HEK293T (cell line): ENCODE measurements at regions not wholly inside any gene's neighbourhood (a gene's known extent, or its start where the extent isn't known, plus 50 kb on each side); places are given as distances from the start of the nearest gene placed in this dataset.

Experiments
- CTCF ChIA-PET: fragments of 350-600 bp; formaldehyde crosslinking; extraction: SDS; loops from one replicate; lab custom pipeline; 2021; ENCODE audit warnings: antibody characterized with exemption, inconsistent platforms; lab: Yijun Ruan, JAX
- POLR2A ChIA-PET: fragments of 350-600 bp; formaldehyde crosslinking; extraction: SDS; loops from one replicate; lab custom pipeline; 2020; ENCODE audit warnings: antibody characterized with exemption, inconsistent platforms; lab: Yijun Ruan, JAX
- DNase-seq: peaks from one replicate; pipeline ENCODE4 v3.0.0; 2012; ENCODE audit warnings: mixed read lengths; ENCODE audit errors: extremely low spot score
- ARNT ChIP-seq: fragments of 450-650 bp; IDR thresholded peaks from 2 replicates; pipeline ENCODE4 v1.6.1; 2017; ENCODE audit warnings: mild to moderate bottlenecking
- BHLHE40 ChIP-seq: fragments of 450-650 bp; IDR thresholded peaks from 2 replicates; pipeline ENCODE4 v1.6.1; 2016; ENCODE audit warnings: mild to moderate bottlenecking, moderate library complexity, borderline replicate concordance
- CTBP1 ChIP-seq: fragments of 450-650 bp; IDR thresholded peaks from 2 replicates; pipeline ENCODE4 v1.6.1; 2016; ENCODE audit warnings: borderline replicate concordance
- ELF4 ChIP-seq: fragments of 450-650 bp; IDR thresholded peaks from 2 replicates; pipeline ENCODE4 v1.6.1; 2017; ENCODE audit warnings: antibody characterized with exemption
- FOXA1 ChIP-seq: fragments of 450-650 bp; IDR thresholded peaks from 2 replicates; pipeline ENCODE4 v1.6.1; 2016; ENCODE audit warnings: mild to moderate bottlenecking
- FOXK2 ChIP-seq: fragments of 450-650 bp; IDR thresholded peaks from 2 replicates; pipeline ENCODE4 v1.6.1; 2016; ENCODE audit warnings: mild to moderate bottlenecking
- FOXM1 ChIP-seq: fragments of 450-650 bp; IDR thresholded peaks from 2 replicates; pipeline ENCODE4 v1.6.1; 2017; ENCODE audit warnings: mild to moderate bottlenecking, borderline replicate concordance
- HDGF ChIP-seq: fragments of 450-650 bp; IDR thresholded peaks from 2 replicates; pipeline ENCODE4 v1.6.1; 2017; ENCODE audit warnings: antibody characterized with exemption, borderline replicate concordance
- L3MBTL2 ChIP-seq: fragments of 450-650 bp; conservative IDR thresholded peaks from 2 replicates; pipeline ENCODE4 v1.6.1; 2016; ENCODE audit warnings: mild to moderate bottlenecking
- LEF1 ChIP-seq: fragments of 450-650 bp; IDR thresholded peaks from 2 replicates; pipeline ENCODE4 v1.6.1; 2017; ENCODE audit warnings: mild to moderate bottlenecking, borderline replicate concordance
- NFRKB ChIP-seq: fragments of 450-650 bp; IDR thresholded peaks from 2 replicates; pipeline ENCODE4 v1.6.1; 2016; ENCODE audit warnings: mild to moderate bottlenecking, moderate library complexity
- PKNOX1 ChIP-seq: fragments of 450-650 bp; IDR thresholded peaks from 2 replicates; pipeline ENCODE4 v1.6.1; 2016
- SP1 ChIP-seq: fragments of 450-650 bp; IDR thresholded peaks from 2 replicates; pipeline ENCODE4 v1.6.1; 2017
- SUZ12 ChIP-seq: fragments of 450-650 bp; IDR thresholded peaks from 2 replicates; pipeline ENCODE4 v1.6.1; 2016; ENCODE audit warnings: mild to moderate bottlenecking
- TARDBP ChIP-seq: fragments of 450-650 bp; IDR thresholded peaks from 2 replicates; pipeline ENCODE4 v1.6.1; 2016
- ZNF384 ChIP-seq: fragments of 450-650 bp; IDR thresholded peaks from 2 replicates; pipeline ENCODE4 v1.6.1; 2016

DNA sequence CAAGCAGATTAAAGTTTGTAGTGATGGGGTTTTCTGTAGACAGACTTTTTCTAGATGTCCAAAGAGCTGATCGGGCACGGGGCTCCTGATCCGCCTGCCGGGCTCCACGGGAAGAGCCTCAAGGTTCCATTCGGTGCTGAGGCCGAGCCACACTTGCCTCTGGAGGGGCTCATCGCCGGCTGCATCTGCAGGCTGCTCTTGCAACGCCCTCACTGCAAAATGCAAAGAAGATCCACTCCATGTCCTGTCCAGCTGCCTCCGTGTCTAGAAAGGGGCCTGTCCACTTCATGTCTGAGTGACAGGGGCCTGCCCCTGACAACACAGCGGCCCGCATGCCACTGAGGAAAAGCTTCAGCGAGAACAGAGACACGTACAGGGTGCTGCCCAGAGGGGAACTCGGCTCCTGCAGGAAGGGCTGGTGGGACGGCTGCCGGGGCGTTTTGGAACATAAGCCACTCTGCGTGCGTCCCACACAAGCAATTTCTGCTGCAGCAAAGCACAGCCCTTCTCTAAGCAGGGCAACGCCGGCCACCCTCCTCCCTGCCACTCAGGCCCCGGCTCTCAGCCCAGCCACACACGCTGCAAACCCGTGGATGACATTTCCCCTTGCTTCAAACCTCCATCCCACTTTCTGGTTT, 53.6 kb upstream of the CTDP1 start:
- no peak for DNase-seq
- TF ChIP-seq FOXM1: no peak
- TF ChIP-seq BHLHE40: no peak
- TF ChIP-seq SP1: no peak
- TF ChIP-seq ZNF384: no peak
- TF ChIP-seq FOXA1: no peak
- no peak for TF ChIP-seq TARDBP
- TF ChIP-seq SUZ12: no peak
- no peak for TF ChIP-seq ELF4
- no peak for TF ChIP-seq FOXK2
- TF ChIP-seq ARNT: no peak
- no peak for TF ChIP-seq CTBP1
- no peak for TF ChIP-seq LEF1
- TF ChIP-seq PKNOX1: no peak
- no peak for TF ChIP-seq NFRKB
- TF ChIP-seq L3MBTL2: no peak
- TF ChIP-seq HDGF: no peak
- ChIA-PET CTCF (no interaction called here), POLR2A (no interaction called here)

- no peak for DNase-seq
- POLR2A ChIA-PET: no interaction called here
- TF ChIP-seq FOXM1 (no peak), NFRKB (no peak), PKNOX1 (no peak), FOXA1 (no peak), ARNT (no peak), LEF1 (no peak), HDGF (no peak), TARDBP (no peak), SUZ12 (no peak), BHLHE40 (no peak), ZNF384 (no peak), CTBP1 (no peak), L3MBTL2 (no peak), FOXK2 (no peak), ELF4 (no peak), SP1 (no peak)
- CTCF ChIA-PET: no interaction called here
These were observed 52.5 kb upstream of the CTDP1 start for GRCh38 chr18:79626905-79627749.

GRCh38 chr18:79627750-79628294, 51.8 kb upstream of the CTDP1 start:
- ChIA-PET POLR2A (no interaction called here), CTCF (no interaction called here)
- TF ChIP-seq NFRKB: no peak
- TF ChIP-seq ELF4: no peak
- no peak for TF ChIP-seq HDGF
- no peak for TF ChIP-seq ARNT
- no peak for TF ChIP-seq SP1
- no peak for TF ChIP-seq LEF1
- TF ChIP-seq FOXK2: no peak
- TF ChIP-seq ZNF384: no peak
- no peak for TF ChIP-seq FOXA1
- no peak for TF ChIP-seq CTBP1
- TF ChIP-seq SUZ12: no peak
- no peak for TF ChIP-seq FOXM1
- TF ChIP-seq TARDBP: no peak
- TF ChIP-seq L3MBTL2: no peak
- no peak for TF ChIP-seq PKNOX1
- no peak for TF ChIP-seq BHLHE40
- DNase-seq: no peak

GRCh38 chr18:79628416-79629248, 51.0 kb upstream of the CTDP1 start:
- no peak for TF ChIP-seq FOXM1
- no peak for TF ChIP-seq FOXK2
- no peak for TF ChIP-seq SUZ12
- no peak for TF ChIP-seq LEF1
- TF ChIP-seq SP1: no peak
- TF ChIP-seq PKNOX1: no peak
- ChIA-PET POLR2A (no interaction called here), CTCF (no interaction called here)
- DNase-seq: no peak

DNA sequence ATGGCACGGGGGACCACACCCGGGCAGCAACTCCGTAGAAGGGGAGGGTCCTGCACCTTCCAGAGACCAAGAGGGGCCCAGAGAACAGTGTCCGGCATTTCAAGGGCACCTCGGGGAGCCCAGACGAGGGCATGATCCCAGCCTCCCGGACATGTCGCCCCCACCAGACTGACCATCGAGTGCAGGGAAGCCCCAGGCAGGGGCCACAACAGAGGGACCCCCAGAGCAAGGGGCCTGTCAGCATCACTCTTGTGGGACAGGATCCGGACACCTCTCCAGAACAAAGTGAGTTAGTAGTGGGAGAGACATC, 50.4 kb upstream of the CTDP1 start:
- DNase-seq: no peak
- CTCF ChIA-PET: no interaction called here
- TF ChIP-seq HDGF (no peak), SUZ12 (no peak), FOXK2 (no peak), FOXM1 (no peak), PKNOX1 (no peak), TARDBP (no peak), ELF4 (no peak), SP1 (no peak), NFRKB (no peak), ARNT (no peak), L3MBTL2 (no peak), FOXA1 (no peak), LEF1 (no peak), ZNF384 (no peak), BHLHE40 (no peak)
- POLR2A ChIA-PET: no interaction called here
